ENCODE measurements at regions not wholly inside any gene's neighbourhood (a gene's known extent, or its start where the extent isn't known, plus 50 kb on each side); places are given as distances from the start of the nearest gene placed in this dataset.
"Not testable (repeated sequence)": the region's sequence is repeated elsewhere in the genome, so short reads cannot be mapped to it uniquely, and the experiment has no call there.

DNA sequence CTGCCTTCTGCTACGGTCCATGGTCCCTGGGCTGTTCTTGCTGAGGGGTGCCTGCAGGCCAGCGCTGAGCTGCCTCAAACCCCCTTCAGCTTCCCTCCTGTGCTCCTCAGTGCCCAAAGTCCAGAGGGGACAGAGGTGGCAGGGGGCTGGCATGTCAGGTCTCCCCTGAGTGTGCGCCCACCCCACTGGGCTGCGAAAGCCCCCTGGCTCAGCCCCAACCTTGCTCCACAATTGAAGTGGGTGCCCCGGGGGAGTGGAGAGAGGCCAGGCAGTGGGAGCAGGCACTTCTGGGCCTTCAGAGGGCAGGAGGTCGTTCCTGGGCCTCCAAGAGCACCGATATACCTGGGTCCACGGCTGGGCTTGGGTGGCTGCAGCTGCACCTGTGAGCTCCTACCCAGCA lies 548.7 kb upstream of the FAM98A start:
- H3K27me3 ChIP-seq, result no peaks in the 10 kb centered on the region
- H3K27ac ChIP-seq, result no peak overlapping the region
- no peaks in the 10 kb centered on the region for H3K9me3 ChIP-seq
- TF ChIP-seq POLR2A (IDR thresholded peaks at IDR 0.05), result no peak
- TF ChIP-seq, protein P1, sequence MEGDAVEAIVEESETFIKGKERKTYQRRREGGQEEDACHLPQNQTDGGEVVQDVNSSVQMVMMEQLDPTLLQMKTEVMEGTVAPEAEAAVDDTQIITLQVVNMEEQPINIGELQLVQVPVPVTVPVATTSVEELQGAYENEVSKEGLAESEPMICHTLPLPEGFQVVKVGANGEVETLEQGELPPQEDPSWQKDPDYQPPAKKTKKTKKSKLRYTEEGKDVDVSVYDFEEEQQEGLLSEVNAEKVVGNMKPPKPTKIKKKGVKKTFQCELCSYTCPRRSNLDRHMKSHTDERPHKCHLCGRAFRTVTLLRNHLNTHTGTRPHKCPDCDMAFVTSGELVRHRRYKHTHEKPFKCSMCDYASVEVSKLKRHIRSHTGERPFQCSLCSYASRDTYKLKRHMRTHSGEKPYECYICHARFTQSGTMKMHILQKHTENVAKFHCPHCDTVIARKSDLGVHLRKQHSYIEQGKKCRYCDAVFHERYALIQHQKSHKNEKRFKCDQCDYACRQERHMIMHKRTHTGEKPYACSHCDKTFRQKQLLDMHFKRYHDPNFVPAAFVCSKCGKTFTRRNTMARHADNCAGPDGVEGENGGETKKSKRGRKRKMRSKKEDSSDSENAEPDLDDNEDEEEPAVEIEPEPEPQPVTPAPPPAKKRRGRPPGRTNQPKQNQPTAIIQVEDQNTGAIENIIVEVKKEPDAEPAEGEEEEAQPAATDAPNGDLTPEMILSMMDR (IDR thresholded peaks at IDR 0.05), result no peak
- H3K4me3 ChIP-seq, result no peak overlapping the region
- H3K4me1 ChIP-seq, result no peaks in the 10 kb centered on the region
- no peak for DNase-seq
- intact Hi-C loops (cut with DNase I; ENCODE audit: low total_unique reads), result no loop called here
- H3K36me3 ChIP-seq, result no peaks in the 10 kb centered on the region

DNA sequence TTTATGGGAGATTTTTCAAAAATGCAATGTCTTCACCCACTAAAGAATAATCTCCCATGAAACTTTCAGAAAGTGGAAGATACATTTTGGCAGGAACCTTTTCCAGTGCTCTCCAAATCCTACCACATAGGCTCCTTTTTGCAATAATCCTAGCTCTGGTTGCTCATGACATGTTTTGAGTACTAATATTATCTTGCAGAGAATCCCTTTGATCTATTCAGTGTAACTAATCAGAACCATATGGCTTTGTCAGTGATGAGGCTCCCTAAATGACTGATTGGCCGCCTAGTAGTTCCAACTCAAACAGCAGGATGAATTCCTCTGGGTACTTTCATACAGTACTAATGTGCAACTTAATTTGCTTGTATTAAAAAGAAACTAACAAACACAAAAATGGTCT lies 544.0 kb upstream of the FAM98A start:
- H3K4me3 ChIP-seq, result no peak overlapping the region
- no peaks in the 10 kb centered on the region for H3K36me3 ChIP-seq
- no peak for DNase-seq
- H3K4me1 ChIP-seq, result no peaks in the 10 kb centered on the region
- H3K9me3 ChIP-seq, result no peaks in the 10 kb centered on the region
- no peak for TF ChIP-seq POLR2A (IDR thresholded peaks at IDR 0.05)
- TF ChIP-seq, protein P1 (IDR thresholded peaks at IDR 0.05), result no peak
- no peak overlapping the region for H3K27ac ChIP-seq
- H3K27me3 ChIP-seq, result no peaks in the 10 kb centered on the region
- intact Hi-C loops (cut with DNase I; ENCODE audit: low total_unique reads), result no loop called here

DNA sequence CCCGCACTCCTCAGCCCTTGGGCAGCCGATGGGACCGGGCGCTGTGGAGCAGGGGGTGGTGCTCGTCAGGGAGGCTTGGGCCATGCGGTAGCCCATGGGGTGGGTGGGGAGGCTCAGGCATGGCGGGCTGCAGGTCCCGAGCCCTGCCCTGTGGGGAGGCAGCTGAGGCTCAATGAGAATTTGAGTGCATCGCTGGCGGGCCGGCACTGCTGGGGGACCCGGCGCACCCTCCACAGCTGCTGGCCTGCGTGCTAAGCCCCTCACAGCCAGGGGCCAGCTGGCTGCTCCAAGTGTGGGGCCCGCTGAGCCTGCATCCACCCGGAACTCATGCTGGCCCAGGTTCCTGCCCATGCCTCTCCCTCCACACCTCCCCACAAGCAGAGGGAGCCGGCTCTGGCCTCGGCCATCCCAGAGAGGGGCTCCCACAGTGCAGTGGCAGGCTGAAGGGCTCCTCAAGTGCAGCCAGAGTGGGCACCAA lies 543.5 kb upstream of the FAM98A start:
- DNase-seq; H3K9me3 ChIP-seq; H3K4me3 ChIP-seq; H3K27me3 ChIP-seq; H3K27ac ChIP-seq; H3K36me3 ChIP-seq; intact Hi-C loops (cut with DNase I; ENCODE audit: low total_unique reads); H3K4me1 ChIP-seq: not testable (repeated sequence)

DNA sequence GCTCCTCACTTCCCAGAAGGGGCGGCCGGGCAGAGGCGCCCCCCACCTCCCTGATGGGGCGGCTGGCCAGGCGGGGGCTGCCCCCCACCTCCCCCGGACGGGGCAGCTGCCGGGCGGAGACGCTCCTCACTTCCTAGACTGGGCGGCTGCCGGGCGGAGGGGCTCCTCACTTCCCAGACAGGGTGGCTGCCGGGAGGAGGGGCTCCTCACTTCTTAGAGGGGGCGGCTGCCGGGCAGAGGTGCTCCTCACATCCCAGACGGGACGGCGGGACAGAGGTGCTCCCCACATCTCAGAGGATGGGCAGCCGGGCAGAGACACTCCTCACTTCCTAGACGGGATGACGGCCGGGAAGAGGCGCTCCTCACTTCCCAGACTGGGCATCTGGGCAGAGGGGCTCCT lies 534.0 kb upstream of the FAM98A start:
- H3K4me3 ChIP-seq; H3K27me3 ChIP-seq; H3K9me3 ChIP-seq; H3K36me3 ChIP-seq; H3K4me1 ChIP-seq; H3K27ac ChIP-seq; intact Hi-C loops (cut with DNase I; ENCODE audit: low total_unique reads); DNase-seq: not testable (repeated sequence)

DNA sequence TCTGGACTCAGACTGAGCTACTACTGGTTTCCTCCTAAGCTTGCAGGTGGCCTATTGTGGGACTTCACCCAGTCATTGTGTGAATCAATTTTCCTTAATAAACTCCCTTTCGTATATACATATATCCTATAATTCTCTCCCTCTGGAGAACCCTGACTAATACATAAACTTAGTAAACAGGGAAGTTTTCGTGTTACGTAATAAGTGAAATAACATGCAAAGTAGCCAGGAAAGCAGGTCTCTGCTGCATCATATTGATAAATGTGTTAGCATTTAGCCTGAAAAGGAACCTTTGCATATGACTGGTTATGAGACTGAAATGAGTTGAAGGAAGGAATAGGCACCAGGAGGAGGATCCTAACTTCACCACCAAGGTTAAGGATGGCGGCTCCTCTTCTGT lies 527.2 kb upstream of the FAM98A start:
- Histone ChIP-seq H3K9me3 (no peaks in the 10 kb centered on the region), H3K4me1 (no peaks in the 10 kb centered on the region), H3K4me3 (no peak overlapping the region), H3K27ac (no peak overlapping the region), H3K36me3 (no peaks in the 10 kb centered on the region), H3K27me3 (no peaks in the 10 kb centered on the region)
- intact Hi-C loops (cut with DNase I; ENCODE audit: low total_unique reads), result no loop called here
- TF ChIP-seq POLR2A (IDR thresholded peaks at IDR 0.05), result no peak
- DNase-seq, result no peak

DNA sequence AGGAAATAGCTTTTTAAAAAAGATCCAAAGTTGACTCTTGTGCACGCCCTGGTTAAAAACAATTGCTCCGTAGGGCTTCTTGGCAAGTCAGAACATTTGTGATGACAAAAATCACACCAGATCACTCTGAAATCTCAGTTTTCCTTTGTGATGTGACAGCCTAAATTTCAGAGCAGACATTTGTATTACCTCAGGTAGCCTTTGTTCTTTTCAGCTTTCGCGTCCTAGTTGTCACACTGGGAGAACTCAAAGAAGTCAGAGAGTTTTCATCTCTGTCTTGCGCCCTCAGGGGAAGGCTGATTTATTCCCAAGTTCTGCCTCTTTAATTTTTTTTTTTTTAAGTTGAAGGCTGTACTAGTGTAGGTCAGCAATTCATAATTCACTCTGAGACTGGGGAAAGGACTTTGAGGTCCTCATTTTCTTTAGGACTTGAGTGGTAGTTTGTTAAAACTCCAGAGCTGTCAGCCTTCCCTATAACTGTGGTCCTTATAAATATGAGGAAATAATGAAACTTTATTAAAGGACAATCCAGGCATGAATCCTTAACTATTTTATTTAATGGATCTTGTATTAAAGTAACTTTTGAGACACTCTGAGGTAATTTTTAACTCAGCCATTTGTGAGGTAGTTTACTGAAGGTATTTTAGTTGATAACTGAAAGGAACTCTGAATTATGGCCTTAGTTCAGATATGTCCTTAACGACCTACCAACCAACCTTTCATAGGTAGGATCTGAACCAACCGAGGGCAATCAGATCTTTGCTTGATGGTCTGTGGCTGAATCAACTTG lies 525.1 kb upstream of the FAM98A start:
- intact Hi-C loops (cut with DNase I; ENCODE audit: low total_unique reads), result no loop called here

More for the DNA sequence above, 525.1 kb upstream of the FAM98A start:
- no peaks in the 10 kb centered on the region for H3K9me3 ChIP-seq
- H3K36me3 ChIP-seq, result no peaks in the 10 kb centered on the region
- no peaks in the 10 kb centered on the region for H3K4me1 ChIP-seq
- H3K27me3 ChIP-seq, result no peaks in the 10 kb centered on the region
- H3K4me3 ChIP-seq, result no peak overlapping the region
- no peak for TF ChIP-seq POLR2A (IDR thresholded peaks at IDR 0.05)
- TF ChIP-seq, protein P1 (IDR thresholded peaks at IDR 0.05), result no peak
- H3K27ac ChIP-seq, result no peak overlapping the region
- no peak for DNase-seq

All from uterus (tissue), 3 donors.